AG04450 (cell line): ENCODE measurements at regions not wholly inside any gene's neighbourhood (a gene's known extent, or its start where the extent isn't known, plus 50 kb on each side); places are given as distances from the start of the nearest gene placed in this dataset.

Experiments used
- CTCF ChIA-PET: fragments of 300-600, 350-600 bp; formaldehyde crosslinking; extraction: SDS; loops from one replicate; lab custom pipeline; 2022; ENCODE audit warnings: antibody characterized with exemption, inconsistent platforms; lab: Charles Lee
- POLR2A ChIA-PET: fragments of 350-600 bp; formaldehyde crosslinking; extraction: SDS; loops from one replicate; lab custom pipeline; 2021; ENCODE audit warnings: antibody characterized with exemption, inconsistent platforms; lab: Yijun Ruan, JAX
- DNase-seq: peaks from one replicate; pipeline ENCODE4 v3.0.0-alpha.2; 2011; ENCODE audit warnings: low read depth, low spot score
- H3K27ac ChIP-seq: one replicate; pipeline ENCODE4 v1.5.1; 2012; ENCODE audit warnings: low read depth, low read length, control low read depth
- H3K27me3 ChIP-seq: one replicate; pipeline ENCODE4 v1.6.0; 2012; ENCODE audit warnings: low read length; ENCODE audit not compliant: control insufficient read depth, insufficient read depth
- H3K4me3 ChIP-seq: 2 replicates; pipeline ENCODE4 v1.5.1; 2011; ENCODE audit warnings: mild to moderate bottlenecking, low read depth, low read length, control low read depth
- H3K9me3 ChIP-seq: 2 replicates; pipeline ENCODE4 v1.5.1; 2012; ENCODE audit warnings: low read length; ENCODE audit not compliant: control insufficient read depth, insufficient read depth
- TF ChIP-seq, protein P1 (sequence below): IDR thresholded peaks from 2 replicates; pipeline ENCODE4 v1.5.1; 2011; ENCODE audit warnings: low read depth, low read length, control low read depth, inconsistent platforms

DNA sequence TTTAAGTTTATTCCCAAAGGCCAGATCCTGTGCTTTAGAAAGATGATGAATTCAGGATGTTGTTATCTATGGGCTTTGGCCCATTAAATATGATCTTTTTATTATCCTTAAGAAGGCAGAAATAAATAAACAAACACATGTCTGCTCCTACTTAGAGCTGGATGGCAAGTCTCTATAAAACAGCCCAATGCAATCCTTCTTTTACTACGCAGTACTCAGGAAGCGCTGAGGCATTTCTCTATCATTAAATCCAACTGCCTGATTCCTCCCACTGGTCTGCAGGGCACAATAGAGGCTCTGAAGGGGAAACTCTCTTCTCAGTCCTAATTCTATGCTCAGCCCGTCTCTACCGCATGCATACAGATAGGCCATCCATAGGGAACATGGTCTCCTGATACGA lies 144.5 kb upstream of the TMEM72 start:
- TF ChIP-seq, protein P1, sequence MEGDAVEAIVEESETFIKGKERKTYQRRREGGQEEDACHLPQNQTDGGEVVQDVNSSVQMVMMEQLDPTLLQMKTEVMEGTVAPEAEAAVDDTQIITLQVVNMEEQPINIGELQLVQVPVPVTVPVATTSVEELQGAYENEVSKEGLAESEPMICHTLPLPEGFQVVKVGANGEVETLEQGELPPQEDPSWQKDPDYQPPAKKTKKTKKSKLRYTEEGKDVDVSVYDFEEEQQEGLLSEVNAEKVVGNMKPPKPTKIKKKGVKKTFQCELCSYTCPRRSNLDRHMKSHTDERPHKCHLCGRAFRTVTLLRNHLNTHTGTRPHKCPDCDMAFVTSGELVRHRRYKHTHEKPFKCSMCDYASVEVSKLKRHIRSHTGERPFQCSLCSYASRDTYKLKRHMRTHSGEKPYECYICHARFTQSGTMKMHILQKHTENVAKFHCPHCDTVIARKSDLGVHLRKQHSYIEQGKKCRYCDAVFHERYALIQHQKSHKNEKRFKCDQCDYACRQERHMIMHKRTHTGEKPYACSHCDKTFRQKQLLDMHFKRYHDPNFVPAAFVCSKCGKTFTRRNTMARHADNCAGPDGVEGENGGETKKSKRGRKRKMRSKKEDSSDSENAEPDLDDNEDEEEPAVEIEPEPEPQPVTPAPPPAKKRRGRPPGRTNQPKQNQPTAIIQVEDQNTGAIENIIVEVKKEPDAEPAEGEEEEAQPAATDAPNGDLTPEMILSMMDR, result no peak
- Histone ChIP-seq H3K27me3 (no peaks in the 10 kb centered on the region), H3K4me3 (no peak overlapping the region), H3K9me3 (no peaks in the 10 kb centered on the region; the same call in 1 of the 2 replicates), H3K27ac (no peak overlapping the region)
- DNase-seq, result no peak
- ChIA-PET CTCF (interaction anchor here (0.7 to 0.9 kb wide), 2 partner anchors 33 to 92 kb away, joined by 3 read pairs; no protein-coding TSS in a partner anchor), POLR2A (no interaction called here)

DNA sequence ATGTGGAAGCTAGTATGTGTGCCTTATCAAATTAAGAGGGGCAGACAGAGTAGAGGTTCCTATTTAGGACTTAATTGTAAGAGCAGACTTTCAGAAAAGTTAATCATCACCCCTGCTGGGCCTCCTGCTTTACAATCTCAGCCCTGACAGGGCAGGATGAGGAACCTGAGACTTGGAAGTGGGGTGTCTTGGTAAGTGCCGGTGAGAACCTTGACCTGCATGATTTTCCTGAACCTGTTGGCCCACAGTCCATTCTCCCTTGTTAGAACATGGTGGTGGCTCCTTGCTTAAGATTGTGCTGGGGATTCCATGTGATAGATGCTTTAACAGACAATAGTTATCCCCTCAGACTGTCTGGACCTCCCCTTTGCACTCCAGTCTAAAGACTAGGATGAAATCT lies 141.7 kb upstream of the TMEM72 start:
- Histone ChIP-seq H3K4me3 (no peak overlapping the region), H3K9me3 (peaks cover 2% of the 10 kb centered on the region; the same call in 1 of the 2 replicates), H3K27ac (no peak overlapping the region), H3K27me3 (no peaks in the 10 kb centered on the region)
- no peak for DNase-seq
- TF ChIP-seq, protein P1, result no peak
- CTCF ChIA-PET, result no interaction called here
- POLR2A ChIA-PET, result no interaction called here

DNA sequence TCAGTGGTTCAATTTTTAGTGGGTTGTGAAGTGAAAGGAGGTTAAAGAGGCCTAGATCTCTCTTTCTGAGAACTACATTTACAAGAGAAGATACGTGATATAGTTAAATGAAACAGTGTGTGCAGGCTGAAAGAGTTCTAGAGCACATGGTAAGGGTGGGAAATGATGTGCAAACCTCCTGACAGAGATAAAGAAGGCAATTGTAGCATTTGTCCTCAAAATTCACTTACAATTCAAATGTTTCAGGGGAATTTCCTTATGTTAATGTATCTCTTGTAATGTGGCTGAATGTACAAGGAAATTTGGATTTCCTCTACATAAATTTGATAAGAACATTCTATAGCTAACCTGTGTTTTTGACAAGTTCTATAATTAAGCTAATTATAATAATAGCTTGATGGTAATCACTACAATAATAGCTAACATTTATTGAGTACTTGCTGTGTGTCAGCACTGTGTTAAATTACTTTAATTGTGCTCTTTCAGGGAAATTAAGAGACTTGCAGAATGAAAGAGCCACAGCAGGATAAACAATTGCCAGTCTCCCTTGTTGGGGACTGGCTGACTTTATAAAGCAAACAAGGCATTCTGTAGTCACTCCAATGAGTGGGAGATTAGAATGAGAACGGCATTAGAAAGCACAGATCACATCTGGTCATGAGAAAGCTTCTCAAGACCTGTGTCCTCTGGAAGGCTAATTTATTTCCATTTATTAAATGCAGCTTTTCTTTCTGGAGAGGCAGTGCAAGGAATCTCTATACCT lies 139.7 kb upstream of the TMEM72 start:
- CTCF ChIA-PET, result no interaction called here

DNA sequence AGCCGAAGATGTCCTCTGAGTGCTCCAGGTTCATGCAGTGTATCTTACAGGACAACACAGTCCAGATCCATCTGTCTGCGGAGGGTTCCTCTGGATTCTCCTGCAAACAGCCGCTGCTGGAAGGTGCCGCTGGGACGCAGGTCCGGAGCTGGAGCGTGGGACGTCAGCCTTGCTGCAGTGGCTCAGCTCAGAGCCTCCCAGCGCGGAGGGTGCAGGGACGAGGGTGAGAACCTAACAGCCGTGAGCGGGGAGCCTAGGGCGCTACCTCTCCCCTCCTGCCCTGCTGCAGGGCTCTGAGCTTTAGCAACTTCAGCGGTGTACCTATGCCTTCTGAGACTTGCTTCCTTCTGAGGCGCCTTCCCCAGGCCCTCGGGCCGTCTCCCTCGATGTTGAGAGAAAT lies 137.6 kb upstream of the TMEM72 start:
- Histone ChIP-seq H3K4me3 (no peak overlapping the region), H3K27ac (no peak overlapping the region), H3K27me3 (no peaks in the 10 kb centered on the region), H3K9me3 (peaks cover 2% of the 10 kb centered on the region; the same call in 1 of the 2 replicates)
- ChIA-PET POLR2A (no interaction called here), CTCF (no interaction called here)
- no peak for DNase-seq
- TF ChIP-seq, protein P1, result no peak

More for the DNA sequence above, 139.7 kb upstream of the TMEM72 start:
- POLR2A ChIA-PET, result no interaction called here
- Histone ChIP-seq H3K4me3 (no peak overlapping the region), H3K9me3 (peaks cover 2% of the 10 kb centered on the region; the same call in 1 of the 2 replicates), H3K27me3 (no peaks in the 10 kb centered on the region), H3K27ac (no peak overlapping the region)
- TF ChIP-seq, protein P1, result no peak
- no peak for DNase-seq

DNA sequence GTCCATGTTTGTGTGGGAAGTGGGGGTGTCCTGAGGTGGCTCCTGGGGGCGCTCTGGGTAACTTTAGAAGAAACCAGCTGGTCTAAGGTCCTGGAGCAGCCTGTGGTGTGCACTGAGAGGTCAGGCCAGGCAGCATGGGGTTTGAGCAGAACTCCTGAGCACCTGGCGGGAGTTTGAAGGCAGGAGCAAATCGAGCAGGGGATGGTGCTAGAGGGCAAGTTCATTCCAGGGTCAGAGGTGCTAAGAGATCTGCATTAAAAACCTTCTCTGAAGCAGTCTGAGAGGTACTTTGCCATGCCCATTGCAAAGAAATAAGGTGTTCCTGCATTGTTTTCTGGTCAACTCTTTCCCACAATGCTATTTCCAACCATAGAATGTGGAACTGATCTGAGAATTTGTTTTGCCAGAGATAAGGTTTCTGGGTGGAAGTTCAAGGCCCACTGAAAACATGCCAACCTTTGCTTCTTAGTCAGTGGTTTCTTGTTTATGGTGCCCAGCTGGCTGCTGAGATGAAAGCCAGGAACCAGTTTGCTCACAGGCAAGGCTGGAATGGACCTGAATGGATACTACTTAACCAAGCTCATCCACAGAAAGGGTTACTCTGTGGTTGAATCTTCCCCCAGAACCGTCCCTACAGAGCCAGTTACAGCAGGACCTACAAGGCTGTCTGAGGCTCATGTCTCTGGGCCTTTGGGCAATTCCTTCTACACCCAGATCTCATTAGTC lies 136.3 kb upstream of the TMEM72 start:
- H3K27ac ChIP-seq, result no peak overlapping the region
- CTCF ChIA-PET, result no interaction called here
- DNase-seq, result peak; percentile 54
- TF ChIP-seq, protein P1, result no peak
- H3K27me3 ChIP-seq, result no peaks in the 10 kb centered on the region
- peaks cover 2% of the 10 kb centered on the region; the same call in 1 of the 2 replicates for H3K9me3 ChIP-seq
- no peak overlapping the region for H3K4me3 ChIP-seq
- POLR2A ChIA-PET, result interaction anchor here (1.1 to 1.3 kb wide), 2 partner anchors 19 to 22 kb away, joined by 5 read pairs; no protein-coding TSS in a partner anchor
